Activated CD8-positive, alpha-beta memory T cell treated with anti-CD3 and anti-CD28 coated beads, Interleukin-2, amount 10 ng/mL, durations not matched to agents 7 days and 5 days (primary cell): ENCODE measurements at regions not wholly inside any gene's neighbourhood (a gene's known extent, or its start where the extent isn't known, plus 50 kb on each side); places are given as distances from the start of the nearest gene placed in this dataset.

Source experiments
- ATAC-seq: fragments of 150-1000 bp; cut with Tn5 transposase; one replicate; pipeline ENCODE4 v1.10.0; 2021; ENCODE audit warnings: moderate library complexity
- CTCF ChIA-PET: fragments of 350-600 bp; sonication (Branson Sonifier 250); formaldehyde crosslinking; loops from one replicate; lab custom pipeline; 2021; ENCODE audit warnings: antibody characterized with exemption; lab: Charles Lee
- DNase-seq: peaks from one replicate; pipeline ENCODE4 v3.0.0-alpha.2; 2020
- H3K27ac Mint-ChIP-seq: one replicate; pipeline ENCODE4 v1.8.0; 2021; ENCODE audit warnings: mild to moderate bottlenecking, mixed read lengths
- H3K27me3 Mint-ChIP-seq: one replicate; pipeline ENCODE4 v1.8.0; 2021; ENCODE audit warnings: mixed read lengths
- H3K36me3 Mint-ChIP-seq: one replicate; pipeline ENCODE4 v1.8.0; 2021; ENCODE audit warnings: mild to moderate bottlenecking, mixed read lengths
- H3K4me1 Mint-ChIP-seq: one replicate; pipeline ENCODE4 v1.8.0; 2021; ENCODE audit warnings: mixed read lengths
- H3K4me3 Mint-ChIP-seq: one replicate; pipeline ENCODE4 v1.8.0; 2021; ENCODE audit warnings: mild to moderate bottlenecking, moderate library complexity, mixed read lengths
- H3K9me3 Mint-ChIP-seq: one replicate; pipeline ENCODE4 v1.8.0; 2022; ENCODE audit warnings: low read depth, mixed read lengths

- CTCF ChIA-PET = interaction anchor here (1.3 kb wide), 1 partner anchor 15 kb away, joined by 3 read pairs; no protein-coding TSS in a partner anchor
- DNase-seq = no peak
- Mint-ChIP-seq H3K4me3 (no peak overlapping the region), H3K36me3 (no peaks in the 10 kb centered on the region), H3K9me3 (no peaks in the 10 kb centered on the region), H3K4me1 (peaks cover 2% of the 10 kb centered on the region), H3K27ac (no peak overlapping the region), H3K27me3 (no peaks in the 10 kb centered on the region)
- no peak for ATAC-seq
These were observed 288.1 kb downstream of the RNF144A start for GRCh38 chr2:7205151-7205830.

- H3K27me3 Mint-ChIP-seq = no peaks in the 10 kb centered on the region
These were observed 289.0 kb downstream of the RNF144A start for GRCh38 chr2:7206111-7206810.

DNA sequence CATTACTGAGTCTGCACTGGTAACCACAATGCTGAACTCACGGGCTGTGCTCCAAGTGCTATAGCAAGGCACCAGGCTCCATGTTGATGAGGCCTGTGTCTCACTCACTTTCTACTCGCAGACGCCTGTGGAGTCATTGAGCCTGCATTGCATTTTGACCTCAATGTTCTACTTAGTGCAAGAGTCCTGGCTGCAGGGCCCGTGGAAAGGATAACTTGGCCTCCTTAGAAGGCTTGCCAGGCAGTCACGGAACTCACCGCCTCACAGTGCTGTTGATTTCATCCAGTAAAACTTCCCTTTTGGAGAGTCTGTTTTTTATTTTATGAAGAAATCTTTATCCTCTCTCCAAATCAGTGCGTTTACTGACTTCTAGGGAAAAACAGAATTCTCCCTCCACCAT is 290.4 kb downstream of the RNF144A start:
- ATAC-seq (no peak), DNase-seq (no peak)
- Mint-ChIP-seq H3K4me1 (peaks cover 2% of the 10 kb centered on the region), H3K27ac (no peak overlapping the region), H3K36me3 (no peaks in the 10 kb centered on the region), H3K9me3 (no peaks in the 10 kb centered on the region), H3K4me3 (no peak overlapping the region), H3K27me3 (no peaks in the 10 kb centered on the region)
- CTCF ChIA-PET = no interaction called here

More at GRCh38 chr2:7206111-7206810, 289.0 kb downstream of the RNF144A start:
- Mint-ChIP-seq H3K4me1 (peaks cover 2% of the 10 kb centered on the region), H3K36me3 (no peaks in the 10 kb centered on the region), H3K4me3 (no peak overlapping the region), H3K27ac (no peak overlapping the region), H3K9me3 (no peaks in the 10 kb centered on the region)
- CTCF ChIA-PET = no interaction called here
- ATAC-seq (no peak), DNase-seq (no peak)

DNA sequence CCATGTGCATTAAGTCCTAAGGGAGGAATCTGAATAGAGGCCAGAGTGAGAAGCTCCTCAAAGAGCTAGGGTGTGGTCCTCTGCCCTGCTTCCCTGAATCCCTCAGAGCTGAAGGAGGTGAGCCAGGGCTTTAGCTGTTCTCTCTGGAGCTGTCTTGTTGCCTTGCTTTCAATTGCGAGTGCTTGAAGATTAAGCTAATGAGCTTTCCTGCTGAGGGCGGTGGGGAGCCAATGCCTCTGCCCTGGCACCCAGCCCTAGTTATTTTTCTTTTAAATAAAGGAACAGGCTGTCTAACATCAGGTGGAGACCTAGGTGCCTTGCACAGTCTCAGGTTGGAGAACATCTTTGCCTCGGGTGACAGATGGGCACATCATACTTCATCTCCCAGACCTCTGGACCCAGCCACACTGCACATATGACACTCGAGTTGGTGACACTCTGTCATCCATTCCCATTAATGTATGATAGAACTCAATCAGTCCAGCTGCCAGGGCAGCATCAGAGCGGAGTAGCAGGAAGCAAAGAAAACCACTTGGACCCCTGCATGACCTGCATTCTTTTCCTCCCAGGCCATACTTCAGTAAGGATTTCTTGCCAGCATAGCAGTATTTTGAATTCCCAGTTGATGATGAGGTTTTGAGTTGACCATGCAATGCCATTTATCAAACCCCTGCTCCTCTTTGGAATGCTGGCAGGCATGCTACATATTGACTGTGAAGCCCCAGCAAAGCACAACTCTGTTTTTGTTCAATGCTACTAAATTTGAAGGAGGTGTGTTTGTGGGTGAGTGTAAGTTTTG is 292.7 kb downstream of the RNF144A start:
- H3K4me1 Mint-ChIP-seq = no peaks in the 10 kb centered on the region
- no peak for DNase-seq
- no peak overlapping the region for H3K27ac Mint-ChIP-seq
- no peaks in the 10 kb centered on the region for H3K9me3 Mint-ChIP-seq
- H3K4me3 Mint-ChIP-seq = no peak overlapping the region
- H3K36me3 Mint-ChIP-seq = no peaks in the 10 kb centered on the region
- CTCF ChIA-PET = interaction anchor here (0.7 kb wide), 1 partner anchor 1489 kb away, joined by 3 read pairs; no protein-coding TSS in a partner anchor
- ATAC-seq = no peak
- H3K27me3 Mint-ChIP-seq = no peaks in the 10 kb centered on the region

GRCh38 chr2:7210712-7211111 is 293.5 kb downstream of the RNF144A start:
- H3K4me1 Mint-ChIP-seq = no peaks in the 10 kb centered on the region
- ATAC-seq (no peak), DNase-seq (no peak)
- no peak overlapping the region for H3K27ac Mint-ChIP-seq
- no peaks in the 10 kb centered on the region for H3K36me3 Mint-ChIP-seq
- no peaks in the 10 kb centered on the region for H3K27me3 Mint-ChIP-seq
- no peak overlapping the region for H3K4me3 Mint-ChIP-seq
- CTCF ChIA-PET = no interaction called here
- no peaks in the 10 kb centered on the region for H3K9me3 Mint-ChIP-seq

DNA sequence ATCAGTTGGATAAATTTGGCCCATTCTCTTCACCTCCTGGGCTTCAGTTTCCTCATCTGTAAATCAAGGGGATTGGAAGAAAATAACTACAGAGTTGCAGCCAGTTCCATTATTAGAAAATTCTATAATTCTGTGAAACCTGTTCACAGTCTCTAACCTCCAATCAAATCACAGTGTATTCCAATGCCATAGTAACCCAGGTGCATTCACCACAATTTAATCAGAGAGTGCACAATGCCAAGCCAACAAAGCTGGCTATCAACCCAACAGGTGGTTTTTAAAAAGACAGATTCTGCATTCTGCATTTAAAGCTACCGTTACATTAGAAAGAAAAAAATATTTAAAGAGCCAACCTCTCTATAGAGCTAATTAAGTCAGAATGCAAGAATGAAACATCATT is 308.6 kb downstream of the RNF144A start:
- H3K27me3 Mint-ChIP-seq = peaks cover 13% of the 10 kb centered on the region
- H3K36me3 Mint-ChIP-seq = peaks cover 1% of the 10 kb centered on the region
- H3K9me3 Mint-ChIP-seq = peaks cover 3% of the 10 kb centered on the region
- H3K4me3 Mint-ChIP-seq = no peak overlapping the region
- no peak overlapping the region for H3K27ac Mint-ChIP-seq
- ATAC-seq = no peak
- CTCF ChIA-PET = no interaction called here
- no peak for DNase-seq
- H3K4me1 Mint-ChIP-seq = no peaks in the 10 kb centered on the region

DNA sequence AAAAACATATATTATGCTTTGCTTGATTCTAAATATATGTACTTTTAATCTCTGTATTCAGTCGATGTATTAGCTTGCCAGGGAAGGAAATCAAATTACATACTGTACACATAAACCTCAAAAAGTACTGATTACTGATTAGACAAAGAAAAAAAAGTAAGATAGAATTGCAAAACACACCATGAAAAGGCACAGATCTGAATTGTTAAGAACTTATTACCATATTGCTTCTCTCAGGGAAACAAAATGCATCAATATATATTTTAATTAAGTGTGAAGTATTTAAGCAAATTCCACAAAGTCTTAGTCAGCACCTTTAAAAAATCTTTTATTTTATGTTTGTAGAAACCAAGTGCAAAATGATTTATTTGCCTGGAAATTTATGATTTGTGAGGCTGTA is 309.3 kb downstream of the RNF144A start:
- ATAC-seq (no peak), DNase-seq (no peak)
- H3K27me3 Mint-ChIP-seq = peaks cover 13% of the 10 kb centered on the region
- peaks cover 3% of the 10 kb centered on the region for H3K9me3 Mint-ChIP-seq
- no peak overlapping the region for H3K4me3 Mint-ChIP-seq
- H3K27ac Mint-ChIP-seq = no peak overlapping the region
- H3K36me3 Mint-ChIP-seq = peaks cover 1% of the 10 kb centered on the region
- H3K4me1 Mint-ChIP-seq = no peaks in the 10 kb centered on the region
- CTCF ChIA-PET = no interaction called here

GRCh38 chr2:7233126-7233525 is 315.9 kb downstream of the RNF144A start:
- ATAC-seq (no peak), DNase-seq (no peak)
- Mint-ChIP-seq H3K4me1 (no peaks in the 10 kb centered on the region), H3K27me3 (peaks cover 2% of the 10 kb centered on the region), H3K36me3 (no peaks in the 10 kb centered on the region), H3K27ac (no peak overlapping the region), H3K4me3 (no peak overlapping the region), H3K9me3 (no peaks in the 10 kb centered on the region)
- CTCF ChIA-PET = interaction anchor here (0.9 kb wide), 1 partner anchor 22 kb away, joined by 3 read pairs; no protein-coding TSS in a partner anchor

GRCh38 chr2:7237466-7237865 is 320.3 kb downstream of the RNF144A start:
- CTCF ChIA-PET = no interaction called here
- ATAC-seq (no peak), DNase-seq (no peak)
- Mint-ChIP-seq H3K36me3 (no peaks in the 10 kb centered on the region), H3K4me1 (peaks cover 4% of the 10 kb centered on the region), H3K9me3 (no peaks in the 10 kb centered on the region), H3K4me3 (no peak overlapping the region), H3K27me3 (no peaks in the 10 kb centered on the region), H3K27ac (no peak overlapping the region)

DNA sequence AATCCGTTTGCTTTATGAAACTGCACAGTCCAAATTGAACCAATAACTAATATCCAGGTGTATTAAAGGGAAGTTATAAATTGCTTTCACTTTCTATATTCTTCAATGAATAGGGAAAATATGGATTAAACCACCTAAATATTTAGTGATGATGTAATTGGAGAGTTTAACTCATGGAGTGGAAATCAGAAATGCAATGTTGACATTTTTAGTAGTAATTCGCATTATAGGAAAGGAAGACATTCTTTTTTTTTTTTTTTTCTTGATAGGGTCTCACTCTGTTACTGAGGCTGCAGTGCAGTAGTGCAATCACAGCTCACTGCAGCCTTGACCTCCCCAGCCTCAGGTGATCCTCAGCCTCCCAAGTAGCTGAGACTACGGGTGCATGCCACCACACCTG is 321.9 kb downstream of the RNF144A start:
- Mint-ChIP-seq H3K4me1 (peaks cover 8% of the 10 kb centered on the region), H3K36me3 (no peaks in the 10 kb centered on the region), H3K9me3 (no peaks in the 10 kb centered on the region), H3K4me3 (no peak overlapping the region), H3K27me3 (no peaks in the 10 kb centered on the region), H3K27ac (no peak overlapping the region)
- CTCF ChIA-PET = no interaction called here
- no peak for DNase-seq
- no peak for ATAC-seq

DNA sequence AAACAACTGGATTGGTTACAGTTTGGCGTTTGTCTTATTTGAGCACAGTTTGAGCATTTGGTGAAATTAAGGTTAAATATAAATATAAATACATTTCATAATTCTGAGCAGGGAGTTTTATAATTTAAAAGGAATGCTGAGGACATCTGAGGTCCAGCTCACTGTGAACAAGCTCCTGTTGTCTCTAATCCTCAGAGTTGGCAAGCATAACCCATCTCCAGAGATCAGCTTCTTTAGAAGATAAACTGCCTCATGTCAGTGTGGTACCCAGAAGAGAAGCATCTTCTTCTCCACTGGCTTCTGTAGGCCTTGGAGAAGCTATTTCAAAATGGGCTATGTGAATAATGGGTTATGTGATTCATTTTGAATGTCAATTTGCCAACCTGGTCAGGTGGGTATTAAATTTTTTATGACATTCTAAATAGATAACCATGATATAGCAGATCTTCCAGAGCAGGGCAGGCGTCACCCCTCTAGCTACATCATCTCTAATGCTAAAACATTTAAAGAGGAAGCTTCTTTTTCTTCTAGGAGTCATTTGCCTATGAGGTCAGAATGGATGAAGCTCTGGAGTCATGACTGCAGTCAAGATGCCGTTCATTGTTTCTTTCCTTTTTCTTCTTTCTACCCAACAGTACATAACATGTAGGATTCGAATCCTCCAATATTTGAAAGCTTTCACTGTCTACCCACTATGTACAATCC is 324.0 kb downstream of the RNF144A start:
- Mint-ChIP-seq H3K36me3 (no peaks in the 10 kb centered on the region), H3K27me3 (no peaks in the 10 kb centered on the region), H3K9me3 (no peaks in the 10 kb centered on the region), H3K4me1 (peaks cover 8% of the 10 kb centered on the region), H3K27ac (no peak overlapping the region), H3K4me3 (no peak overlapping the region)
- CTCF ChIA-PET = no interaction called here
- ATAC-seq (no peak), DNase-seq (no peak)

GRCh38 chr2:7242189-7242867 is 325.1 kb downstream of the RNF144A start:
- H3K4me1 Mint-ChIP-seq = peaks cover 8% of the 10 kb centered on the region
- ATAC-seq = no peak

More at GRCh38 chr2:7242189-7242867, 325.1 kb downstream of the RNF144A start:
- Mint-ChIP-seq H3K36me3 (no peaks in the 10 kb centered on the region), H3K4me3 (no peak overlapping the region), H3K27ac (no peak overlapping the region), H3K9me3 (no peaks in the 10 kb centered on the region), H3K27me3 (no peaks in the 10 kb centered on the region)
- CTCF ChIA-PET = interaction anchor here (0.6 kb wide), 2 partner anchors 39 to 124 kb away, joined by 3 to 5 read pairs; no protein-coding TSS in a partner anchor
- no peak for DNase-seq
